Neural progenitor cell (in vitro differentiated cells): ENCODE measurements at regions not wholly inside any gene's neighbourhood (a gene's known extent, or its start where the extent isn't known, plus 50 kb on each side); places are given as distances from the start of the nearest gene placed in this dataset.

Source experiments
- DNase-seq: peaks from one replicate; pipeline ENCODE4 v3.0.0-alpha.2; 2016; ENCODE audit warnings: low spot score
- H2AFZ ChIP-seq: fragments of 200-600 bp; sonication (generic); replicated peaks from 2 replicates; pipeline ENCODE4 v1.6.1; 2016; ENCODE audit warnings: antibody characterized with exemption
- H3F3A ChIP-seq: fragments of 200-600 bp; sonication (generic); 2 replicates; pipeline ENCODE4 v1.6.1; 2016; ENCODE audit warnings: antibody characterized with exemption, low read depth
- H3K27ac ChIP-seq: fragments of 200-600 bp; sonication (generic); 2 replicates; pipeline ENCODE4 v1.5.1; 2016; ENCODE audit warnings: mild to moderate bottlenecking
- H3K27me3 ChIP-seq: fragments of 200-600 bp; sonication (generic); 2 replicates; pipeline ENCODE4 v1.6.1; 2016; ENCODE audit warnings: mild to moderate bottlenecking, moderate library complexity
- H3K36me3 ChIP-seq: fragments of 200-600 bp; sonication (generic); 2 replicates; pipeline ENCODE4 v1.5.1; 2016
- H3K4me1 ChIP-seq: fragments of 200-600 bp; sonication (generic); 2 replicates; pipeline ENCODE4 v1.6.1; 2016; ENCODE audit warnings: mixed run types
- H3K4me2 ChIP-seq: fragments of 200-600 bp; sonication (generic); 2 replicates; pipeline ENCODE4 v1.6.1; 2016
- H3K4me3 ChIP-seq: fragments of 200-600 bp; sonication (generic); 2 replicates; pipeline ENCODE4 v1.5.1; 2016
- H3K79me2 ChIP-seq: fragments of 200-600 bp; sonication (generic); 2 replicates; pipeline ENCODE4 v1.6.1; 2016; ENCODE audit warnings: low read depth
- H3K9ac ChIP-seq: fragments of 200-600 bp; sonication (generic); 2 replicates; pipeline ENCODE4 v1.6.1; 2016
- H3K9me3 ChIP-seq: fragments of 200-600 bp; sonication (generic); 2 replicates; pipeline ENCODE4 v1.5.1; 2016; ENCODE audit warnings: low read depth
- H4K20me1 ChIP-seq: fragments of 200-600 bp; sonication (generic); 2 replicates; pipeline ENCODE4 v1.6.1; 2016; ENCODE audit warnings: low read depth
- H3K27ac Mint-ChIP-seq: 3 replicates; pipeline ENCODE4 v1.8.0; 2021; ENCODE audit warnings: mixed read lengths
- H3K27me3 Mint-ChIP-seq: 2 replicates; pipeline ENCODE4 v1.8.0; 2022; ENCODE audit warnings: low read depth, mild to moderate bottlenecking, inconsistent platforms, moderate library complexity, mixed read lengths; ENCODE audit not compliant: insufficient read depth
- H3K36me3 Mint-ChIP-seq: 3 replicates; pipeline ENCODE4 v1.8.0; 2021; ENCODE audit warnings: mixed read lengths
- H3K4me1 Mint-ChIP-seq: 3 replicates; pipeline ENCODE4 v1.8.0; 2021; ENCODE audit warnings: mixed read lengths
- H3K4me3 Mint-ChIP-seq: 3 replicates; pipeline ENCODE4 v1.8.0; 2021; ENCODE audit warnings: mild to moderate bottlenecking, moderate library complexity, mixed read lengths
- H3K9me3 Mint-ChIP-seq: 3 replicates; pipeline ENCODE4 v1.8.0; 2020; ENCODE audit warnings: mixed read lengths
- EZH2 ChIP-seq: fragments of 200-600 bp; sonication (generic); IDR thresholded peaks from 2 replicates; pipeline ENCODE4 v1.6.1; 2017; ENCODE audit warnings: antibody characterized with exemption, mild to moderate bottlenecking, moderate library complexity
- EZH2phosphoT487 ChIP-seq: fragments of 200-600 bp; sonication (generic); IDR thresholded peaks from 2 replicates; pipeline ENCODE4 v1.6.1; 2017; ENCODE audit warnings: antibody characterized with exemption
- TF ChIP-seq, protein P1 (sequence below): fragments of 200-600 bp; sonication (generic); IDR thresholded peaks from 2 replicates; pipeline ENCODE4 v1.5.1; 2017; ENCODE audit warnings: antibody characterized with exemption, mild to moderate bottlenecking

DNA sequence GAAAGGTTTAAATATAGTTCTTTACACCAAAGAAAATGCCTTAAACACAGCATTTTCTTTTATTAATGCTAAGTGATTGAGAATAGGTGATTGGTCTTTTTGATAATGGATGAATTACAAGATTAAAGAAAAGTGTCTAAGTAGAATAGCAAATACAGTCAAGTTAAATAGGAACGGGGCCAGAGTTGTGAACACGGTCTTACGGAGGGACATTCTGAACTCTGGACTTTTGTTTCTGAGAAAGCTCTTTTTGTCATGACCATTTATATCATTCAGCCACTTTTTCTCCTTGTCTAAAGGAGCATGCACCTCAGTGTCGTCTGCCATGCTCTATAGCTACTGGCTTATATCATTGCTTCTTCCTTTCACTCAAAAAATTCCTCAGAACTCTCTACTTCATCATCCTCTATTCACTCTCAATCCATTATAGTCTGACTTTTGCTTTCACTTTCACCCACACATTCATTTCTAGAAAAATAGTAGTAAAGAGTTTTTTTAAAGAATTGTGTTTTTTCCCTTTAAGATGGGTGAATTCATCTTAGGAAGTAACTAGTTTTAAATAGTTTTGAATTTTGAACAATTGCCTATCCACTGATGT lies 263.0 kb upstream of the FBXL7 start:
- Histone ChIP-seq H3K36me3 (no peaks in the 10 kb centered on the region), H3K9me3 (peaks cover 5% of the 10 kb centered on the region), H3K27ac (no peak overlapping the region), H2AFZ (no peak overlapping the region), H3K4me2 (no peak overlapping the region), H3K4me1 (peaks cover 6% of the 10 kb centered on the region), H3K4me3 (no peak overlapping the region), H3K27me3 (no peaks in the 10 kb centered on the region), H3F3A (no peaks in the 10 kb centered on the region), H4K20me1 (no peaks in the 10 kb centered on the region), H3K9ac (no peak overlapping the region), H3K79me2 (no peaks in the 10 kb centered on the region)
- TF ChIP-seq, protein P1, sequence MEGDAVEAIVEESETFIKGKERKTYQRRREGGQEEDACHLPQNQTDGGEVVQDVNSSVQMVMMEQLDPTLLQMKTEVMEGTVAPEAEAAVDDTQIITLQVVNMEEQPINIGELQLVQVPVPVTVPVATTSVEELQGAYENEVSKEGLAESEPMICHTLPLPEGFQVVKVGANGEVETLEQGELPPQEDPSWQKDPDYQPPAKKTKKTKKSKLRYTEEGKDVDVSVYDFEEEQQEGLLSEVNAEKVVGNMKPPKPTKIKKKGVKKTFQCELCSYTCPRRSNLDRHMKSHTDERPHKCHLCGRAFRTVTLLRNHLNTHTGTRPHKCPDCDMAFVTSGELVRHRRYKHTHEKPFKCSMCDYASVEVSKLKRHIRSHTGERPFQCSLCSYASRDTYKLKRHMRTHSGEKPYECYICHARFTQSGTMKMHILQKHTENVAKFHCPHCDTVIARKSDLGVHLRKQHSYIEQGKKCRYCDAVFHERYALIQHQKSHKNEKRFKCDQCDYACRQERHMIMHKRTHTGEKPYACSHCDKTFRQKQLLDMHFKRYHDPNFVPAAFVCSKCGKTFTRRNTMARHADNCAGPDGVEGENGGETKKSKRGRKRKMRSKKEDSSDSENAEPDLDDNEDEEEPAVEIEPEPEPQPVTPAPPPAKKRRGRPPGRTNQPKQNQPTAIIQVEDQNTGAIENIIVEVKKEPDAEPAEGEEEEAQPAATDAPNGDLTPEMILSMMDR, result no peak
- TF ChIP-seq EZH2 (no peak), EZH2phosphoT487 (no peak)
- Mint-ChIP-seq H3K27me3 (peaks cover 5% of the 10 kb centered on the region), H3K27ac (no peak overlapping the region), H3K4me1 (peaks cover 10% of the 10 kb centered on the region), H3K36me3 (peaks cover 1% of the 10 kb centered on the region), H3K4me3 (no peak overlapping the region), H3K9me3 (peaks cover 5% of the 10 kb centered on the region)
- no peak for DNase-seq

GRCh38 chr5:15234911-15235310 lies 265.1 kb upstream of the FBXL7 start:
- no peak overlapping the region for H3K27ac Mint-ChIP-seq
- no peak overlapping the region for H3K4me3 ChIP-seq
- no peak overlapping the region for H2AFZ ChIP-seq
- peaks cover 6% of the 10 kb centered on the region for H3K4me1 ChIP-seq
- H3K79me2 ChIP-seq, result no peaks in the 10 kb centered on the region
- H3K9me3 Mint-ChIP-seq, result peaks cover 4% of the 10 kb centered on the region
- no peaks in the 10 kb centered on the region for H3K36me3 ChIP-seq
- peaks cover 10% of the 10 kb centered on the region for H3K4me1 Mint-ChIP-seq
- H3K9ac ChIP-seq, result no peak overlapping the region
- TF ChIP-seq EZH2phosphoT487 (no peak), EZH2 (no peak)
- TF ChIP-seq, protein P1, result no peak
- no peaks in the 10 kb centered on the region for H3K9me3 ChIP-seq
- H4K20me1 ChIP-seq, result no peaks in the 10 kb centered on the region
- no peak overlapping the region for H3K4me2 ChIP-seq
- peaks cover 1% of the 10 kb centered on the region for H3K36me3 Mint-ChIP-seq
- no peak overlapping the region for H3K27ac ChIP-seq
- no peak for DNase-seq
- no peaks in the 10 kb centered on the region for H3F3A ChIP-seq
- no peaks in the 10 kb centered on the region for H3K27me3 ChIP-seq
- no peak overlapping the region for H3K4me3 Mint-ChIP-seq
- H3K27me3 Mint-ChIP-seq, result peaks cover 2% of the 10 kb centered on the region

- H3K4me1 ChIP-seq, result peaks cover 6% of the 10 kb centered on the region
- no peaks in the 10 kb centered on the region for H4K20me1 ChIP-seq
- no peak overlapping the region for H2AFZ ChIP-seq
- no peak overlapping the region for H3K4me3 ChIP-seq
- TF ChIP-seq, protein P1, result no peak
- TF ChIP-seq EZH2 (no peak), EZH2phosphoT487 (no peak)
- H3K79me2 ChIP-seq, result no peaks in the 10 kb centered on the region
- H3K36me3 Mint-ChIP-seq, result no peaks in the 10 kb centered on the region
- no peak overlapping the region for H3K27ac ChIP-seq
- H3F3A ChIP-seq, result no peaks in the 10 kb centered on the region
- H3K27me3 ChIP-seq, result no peaks in the 10 kb centered on the region
- H3K9me3 ChIP-seq, result no peaks in the 10 kb centered on the region
- H3K27ac Mint-ChIP-seq, result no peak overlapping the region
- DNase-seq, result peak; percentile 13
- H3K4me1 Mint-ChIP-seq, result peaks cover 10% of the 10 kb centered on the region
- H3K9ac ChIP-seq, result no peak overlapping the region
- no peaks in the 10 kb centered on the region for H3K36me3 ChIP-seq
- no peak overlapping the region for H3K4me3 Mint-ChIP-seq
- H3K9me3 Mint-ChIP-seq, result peaks cover 2% of the 10 kb centered on the region
- H3K27me3 Mint-ChIP-seq, result peaks cover 2% of the 10 kb centered on the region
- peak overlapping the region; percentile 28 for H3K4me2 ChIP-seq
Observed at GRCh38 chr5:15234366-15234765, 265.6 kb upstream of the FBXL7 start.
